Esophagus squamous epithelium (tissue), 4 donors: ENCODE measurements at regions not wholly inside any gene's neighbourhood (a gene's known extent, or its start where the extent isn't known, plus 50 kb on each side); places are given as distances from the start of the nearest gene placed in this dataset.

Experiments
- POLR2A ChIP-seq, 4 donors: fragments of 450-650 bp; IDR thresholded peaks; one replicate each; pipeline ENCODE4 v1.6.1; 2017; ENCODE audit warnings: antibody characterized with exemption in 4 of 4, mild to moderate bottlenecking in 4 of 4, moderate library complexity in 3 of 4
- TF ChIP-seq, protein P1 (sequence below), 6 experiments: fragments of 450-650 bp in 4 of 6; fragments of 200-600 bp in 2 of 6; sonication (generic) in 2 of 6; IDR thresholded peaks; one replicate each; pipeline ENCODE4 v1.5.1; 2016 to 2019; ENCODE audit warnings: antibody characterized with exemption in 6 of 6, mild to moderate bottlenecking in 4 of 6, moderate library complexity in 4 of 6

DNA sequence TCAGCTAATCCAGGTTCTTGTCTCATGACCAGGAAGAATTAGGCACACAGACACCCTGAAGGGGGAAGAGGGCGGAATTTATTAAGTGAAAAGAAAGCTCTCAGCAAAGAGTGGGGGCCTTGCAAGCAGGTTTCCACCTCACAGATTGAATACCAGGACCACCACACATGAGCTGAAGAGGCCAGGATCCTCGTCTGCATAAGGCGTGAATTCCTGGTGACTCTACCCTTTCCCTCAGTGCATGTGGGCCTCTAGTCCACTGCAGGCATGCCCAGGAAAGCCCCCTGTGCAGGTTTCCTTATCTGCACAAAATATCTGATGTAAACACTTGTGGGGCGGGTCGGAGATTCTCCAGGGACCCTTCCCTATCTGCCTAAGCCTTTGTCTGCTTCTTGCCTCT, 782.1 kb upstream of the LRRN3 start:
- TF ChIP-seq, protein P1, sequence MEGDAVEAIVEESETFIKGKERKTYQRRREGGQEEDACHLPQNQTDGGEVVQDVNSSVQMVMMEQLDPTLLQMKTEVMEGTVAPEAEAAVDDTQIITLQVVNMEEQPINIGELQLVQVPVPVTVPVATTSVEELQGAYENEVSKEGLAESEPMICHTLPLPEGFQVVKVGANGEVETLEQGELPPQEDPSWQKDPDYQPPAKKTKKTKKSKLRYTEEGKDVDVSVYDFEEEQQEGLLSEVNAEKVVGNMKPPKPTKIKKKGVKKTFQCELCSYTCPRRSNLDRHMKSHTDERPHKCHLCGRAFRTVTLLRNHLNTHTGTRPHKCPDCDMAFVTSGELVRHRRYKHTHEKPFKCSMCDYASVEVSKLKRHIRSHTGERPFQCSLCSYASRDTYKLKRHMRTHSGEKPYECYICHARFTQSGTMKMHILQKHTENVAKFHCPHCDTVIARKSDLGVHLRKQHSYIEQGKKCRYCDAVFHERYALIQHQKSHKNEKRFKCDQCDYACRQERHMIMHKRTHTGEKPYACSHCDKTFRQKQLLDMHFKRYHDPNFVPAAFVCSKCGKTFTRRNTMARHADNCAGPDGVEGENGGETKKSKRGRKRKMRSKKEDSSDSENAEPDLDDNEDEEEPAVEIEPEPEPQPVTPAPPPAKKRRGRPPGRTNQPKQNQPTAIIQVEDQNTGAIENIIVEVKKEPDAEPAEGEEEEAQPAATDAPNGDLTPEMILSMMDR (IDR thresholded peaks at IDR 0.05), result no peak
- TF ChIP-seq POLR2A (IDR thresholded peaks at IDR 0.05), result no peak
